Embryonic facial prominence (tissue), 1 donor: ENCODE measurements at regions not wholly inside any gene's neighbourhood (a gene's known extent, or its start where the extent isn't known, plus 50 kb on each side); places are given as distances from the start of the nearest gene placed in this dataset.

ENCODE experiments used
- DNase-seq: peaks from one replicate; pipeline ENCODE4 v3.0.0-alpha.2; 2016; ENCODE audit errors: extremely low spot score

DNA sequence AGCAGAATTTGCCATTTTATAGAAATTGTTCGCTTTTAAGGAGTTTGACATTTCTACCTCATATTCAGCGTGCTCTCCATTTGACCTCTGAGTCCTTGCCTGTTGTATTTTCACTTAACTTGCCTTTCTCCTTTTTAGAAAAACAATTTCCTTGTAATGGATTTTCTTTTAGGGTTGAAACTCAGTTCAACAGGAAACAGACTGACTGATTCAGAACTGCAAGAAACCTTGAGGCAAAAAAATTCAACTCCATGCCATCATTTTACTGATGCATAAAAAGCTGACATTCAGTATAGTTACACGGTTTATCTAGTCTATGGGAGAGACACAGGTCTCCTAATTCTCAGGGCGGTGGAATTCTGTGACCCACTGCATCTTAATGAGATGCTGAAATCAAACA, 59.8 kb downstream of the MRPS30 start:
- DNase-seq = no peak

DNA sequence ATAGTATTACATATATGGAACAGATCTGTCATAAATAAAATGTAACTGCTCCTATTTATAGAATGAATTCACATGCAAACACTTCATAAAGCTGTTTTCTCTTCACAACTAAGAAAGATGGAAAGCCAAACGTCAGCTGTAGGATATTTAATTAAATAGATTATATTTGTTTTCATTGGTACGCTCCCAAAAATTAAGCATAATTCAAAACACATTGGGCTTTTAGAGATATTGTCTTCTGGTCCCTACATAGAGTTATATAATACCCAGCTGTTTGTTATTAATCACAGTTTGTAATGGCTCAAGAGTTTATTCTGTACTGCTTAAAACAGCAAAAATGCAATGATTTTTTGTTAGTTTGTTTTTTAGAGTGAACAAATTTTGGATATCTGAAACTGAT, 61.2 kb downstream of the MRPS30 start:
- no peak for DNase-seq

DNA sequence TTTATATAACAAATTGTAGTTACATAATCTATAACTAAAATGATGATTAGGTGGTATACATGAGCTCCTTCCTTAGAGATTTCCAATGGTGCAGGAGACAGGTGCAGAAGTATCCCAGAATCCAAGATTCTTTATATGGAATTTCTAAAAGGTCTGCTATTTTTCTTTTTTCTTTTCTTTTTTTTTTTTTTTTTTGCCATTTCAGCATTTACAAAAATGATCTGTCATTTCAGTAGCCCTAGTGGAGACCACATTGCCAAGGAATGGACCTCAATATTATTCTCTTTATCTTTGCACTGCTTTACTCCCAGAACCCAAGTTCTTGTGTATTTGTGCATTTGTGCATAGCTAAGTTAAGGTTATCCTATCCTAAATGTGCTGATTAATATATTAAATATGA, 61.7 kb downstream of the MRPS30 start:
- no peak for DNase-seq

DNA sequence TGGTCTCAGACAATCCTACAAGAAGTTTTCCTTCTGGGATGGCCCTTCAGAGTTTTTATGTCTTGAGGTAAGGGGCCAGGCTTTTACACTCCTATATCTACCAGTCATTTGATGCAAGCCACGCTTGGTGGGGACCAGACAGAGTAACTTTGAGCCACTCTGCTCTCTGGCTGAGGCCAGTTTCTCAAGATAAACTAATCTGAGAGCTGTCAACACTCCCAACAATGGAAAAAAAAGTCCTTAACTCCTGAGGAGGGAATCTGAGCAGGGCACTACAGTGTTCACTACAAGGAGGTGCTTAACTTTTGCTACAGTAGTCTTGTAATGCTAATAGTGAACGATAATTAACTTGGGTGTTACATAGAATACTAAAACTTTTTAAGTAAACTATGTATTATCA, 62.7 kb downstream of the MRPS30 start:
- DNase-seq = no peak

DNA sequence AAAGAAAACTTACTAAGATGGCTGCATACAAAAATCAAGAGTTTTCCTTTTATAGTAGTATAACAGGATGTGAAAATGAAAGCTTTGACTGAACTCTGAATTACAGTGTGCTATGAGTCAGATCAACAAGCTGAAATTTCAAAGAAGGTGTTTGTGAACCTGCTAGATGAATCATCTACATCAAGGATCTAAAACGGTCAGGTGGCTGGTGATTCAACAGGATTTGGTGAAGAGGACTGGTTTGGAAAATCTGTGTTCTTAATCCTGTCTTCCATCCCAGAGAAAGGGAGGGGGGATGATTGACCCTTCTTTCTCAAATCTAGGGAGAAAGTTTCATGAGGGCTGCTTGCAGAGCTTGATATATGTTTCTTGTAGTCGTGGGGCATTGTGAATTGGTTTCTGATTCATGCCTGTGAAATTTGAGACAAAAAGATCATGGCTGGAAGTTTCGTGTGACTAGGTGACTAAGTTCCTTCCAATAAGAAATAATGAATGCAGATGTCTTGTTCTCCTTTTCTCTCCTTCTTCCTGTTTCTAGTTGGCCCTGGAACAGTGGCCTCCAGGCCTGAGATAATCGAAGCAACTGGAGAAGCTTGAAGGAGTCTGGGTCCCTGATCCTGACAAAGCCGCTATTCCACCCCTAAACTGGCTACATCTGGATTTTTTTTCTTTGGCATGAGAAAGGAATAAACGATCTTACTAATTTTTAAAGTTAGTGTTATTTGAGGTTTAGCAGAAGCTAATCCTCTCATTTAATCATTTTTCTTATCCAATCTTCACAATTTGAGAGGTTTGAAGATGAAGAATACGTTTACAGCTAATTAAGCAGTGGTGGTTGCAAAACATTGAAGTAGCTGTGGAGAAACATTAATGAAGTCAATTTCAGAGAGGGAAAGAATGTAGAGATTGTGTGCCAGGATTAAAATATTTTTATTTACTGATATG, 67.2 kb downstream of the MRPS30 start:
- no peak for DNase-seq

DNA sequence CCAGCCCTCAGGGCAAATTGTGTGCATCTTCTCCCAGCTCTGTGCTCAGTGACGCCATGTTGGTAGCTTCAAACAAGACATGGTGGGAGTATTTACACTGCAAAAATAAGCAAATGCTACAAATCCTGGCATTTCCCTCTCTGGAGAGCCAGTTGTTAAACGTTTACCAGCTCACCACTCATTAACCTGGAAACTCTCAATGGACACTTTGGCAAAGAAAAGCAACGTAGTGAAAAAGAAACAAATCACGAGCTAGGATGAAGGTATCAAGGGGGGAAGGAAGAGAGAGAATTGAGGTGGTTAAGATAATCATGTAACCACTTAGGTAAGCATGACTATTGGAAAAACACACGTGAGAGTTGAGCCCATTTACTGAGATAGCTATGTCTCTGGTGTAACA, 72.5 kb downstream of the MRPS30 start:
- DNase-seq = no peak

DNA sequence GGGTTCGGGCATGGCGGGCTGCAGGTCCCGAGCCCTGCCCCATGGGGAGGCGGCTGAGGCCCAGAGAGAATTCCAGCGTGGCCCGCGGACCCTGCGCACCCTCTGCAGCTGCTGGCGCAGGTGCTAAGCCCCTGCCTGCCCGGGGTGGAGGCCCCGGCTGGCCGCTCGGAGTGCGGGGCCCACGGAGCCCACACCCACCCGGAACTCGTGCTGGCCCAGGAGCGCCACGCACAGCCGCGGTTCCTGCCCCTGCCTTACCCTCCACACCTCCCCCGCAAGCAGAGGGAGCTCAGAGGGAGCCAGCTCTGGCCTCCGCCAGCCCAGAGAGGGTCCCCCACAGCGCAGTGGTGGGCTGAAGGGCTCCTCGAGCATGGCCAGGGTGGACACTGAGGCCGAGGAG, 75.3 kb downstream of the MRPS30 start:
- no peak for DNase-seq

DNA sequence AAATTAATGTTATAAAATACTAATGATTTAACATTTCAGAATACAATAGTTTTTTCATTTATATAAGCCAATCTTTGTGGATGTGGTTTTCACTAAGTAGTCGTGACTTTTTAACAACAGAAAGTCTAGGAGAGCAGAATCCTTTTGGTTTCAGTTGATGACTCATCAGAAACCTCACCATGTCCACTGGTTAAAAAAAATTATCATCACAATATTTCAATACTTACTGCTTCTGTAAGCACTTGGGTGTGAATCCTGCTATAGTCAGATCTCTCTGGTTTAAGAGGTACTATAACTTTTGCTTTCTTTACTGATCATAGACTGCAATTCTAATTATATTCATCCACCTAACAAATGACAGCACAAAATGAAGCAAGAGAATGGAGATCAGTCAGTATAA, 77.2 kb downstream of the MRPS30 start:
- DNase-seq = no peak

DNA sequence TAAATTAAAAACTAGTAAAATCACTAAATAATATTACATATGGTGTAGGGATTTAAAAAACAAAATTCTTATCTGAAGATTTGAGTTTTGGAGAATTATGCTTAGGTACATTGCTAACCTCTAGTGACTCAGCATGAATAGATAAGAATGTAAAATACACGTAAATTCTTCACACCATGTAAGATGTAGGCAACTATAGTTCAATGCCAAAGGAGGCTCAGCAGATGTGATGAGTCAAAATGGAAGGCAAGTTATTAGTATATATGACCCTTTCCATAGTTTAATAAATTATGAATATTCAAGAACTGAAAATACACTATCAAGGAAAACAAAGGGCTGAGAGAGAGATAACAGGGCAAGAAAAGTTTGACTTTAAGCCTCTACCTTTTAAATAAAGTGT, 79.0 kb downstream of the MRPS30 start:
- DNase-seq = no peak

DNA sequence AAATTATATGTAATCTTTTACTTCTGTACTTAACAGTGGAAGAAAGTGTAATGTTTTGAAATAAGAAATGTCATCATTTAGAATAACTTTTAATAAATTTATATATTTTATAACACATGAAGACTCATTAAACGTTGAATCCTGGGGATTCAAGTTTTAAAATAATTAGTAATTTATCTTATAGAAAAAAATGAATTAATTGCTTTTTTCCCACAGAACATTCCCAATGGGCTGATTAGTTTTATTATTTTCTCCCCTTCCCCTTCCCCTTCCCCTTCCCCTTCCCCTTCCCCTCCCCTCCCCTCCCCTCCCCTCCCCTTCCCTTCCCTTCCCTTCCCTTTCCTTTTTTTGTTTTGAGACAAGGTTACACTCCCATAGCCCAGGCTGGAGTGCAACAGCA, 79.7 kb downstream of the MRPS30 start:
- DNase-seq = no peak

DNA sequence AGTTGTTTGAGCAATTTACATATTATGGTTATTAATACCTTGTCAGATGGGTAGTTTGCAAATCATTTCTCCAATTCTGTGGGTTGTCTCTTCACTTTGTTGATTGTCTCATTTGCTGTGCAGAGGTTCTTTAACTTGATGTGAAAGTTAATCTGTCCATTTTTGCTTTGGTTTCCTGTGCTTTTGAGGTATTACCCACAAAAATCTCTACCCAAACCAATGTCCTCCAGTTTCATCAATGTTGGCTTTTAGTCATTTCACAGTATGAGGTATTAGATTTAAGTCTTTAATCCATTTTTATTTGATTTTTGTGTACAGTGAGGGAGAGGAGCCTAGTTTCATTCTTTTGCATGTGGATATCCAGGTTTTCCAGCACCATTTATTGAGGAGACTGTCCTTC, 82.4 kb downstream of the MRPS30 start:
- DNase-seq = no peak

DNA sequence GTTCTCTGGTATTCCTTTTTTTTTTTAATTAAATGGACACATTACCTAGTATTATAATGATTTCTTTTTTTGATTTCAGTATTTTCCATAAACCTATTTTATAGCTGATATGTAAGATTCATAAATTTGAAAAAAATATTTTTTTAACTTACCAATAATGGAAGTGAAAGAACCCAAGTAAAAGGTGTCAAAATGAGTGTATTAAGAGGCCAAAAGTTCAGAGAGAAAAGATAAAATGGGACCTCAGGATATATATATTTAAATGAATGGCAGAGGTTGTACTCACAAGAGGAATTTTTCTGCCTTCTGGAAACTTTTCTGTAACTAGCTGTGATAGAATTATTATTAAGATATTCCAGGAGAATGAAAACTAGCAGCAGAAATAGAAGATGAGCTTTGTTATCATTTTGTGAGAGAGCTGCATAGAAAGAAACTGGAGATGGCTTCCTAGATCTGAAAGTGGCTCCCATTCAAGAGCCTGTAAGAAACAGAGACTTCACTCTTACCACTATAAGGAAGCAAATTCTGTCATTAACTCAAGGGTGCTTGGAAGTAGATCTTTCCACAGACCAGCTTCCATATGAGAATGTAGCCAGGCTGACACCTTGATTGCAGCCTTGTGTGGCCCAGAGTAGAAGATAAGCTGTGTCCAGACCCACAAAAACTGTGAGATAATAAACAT, 91.7 kb downstream of the MRPS30 start:
- DNase-seq = no peak

DNA sequence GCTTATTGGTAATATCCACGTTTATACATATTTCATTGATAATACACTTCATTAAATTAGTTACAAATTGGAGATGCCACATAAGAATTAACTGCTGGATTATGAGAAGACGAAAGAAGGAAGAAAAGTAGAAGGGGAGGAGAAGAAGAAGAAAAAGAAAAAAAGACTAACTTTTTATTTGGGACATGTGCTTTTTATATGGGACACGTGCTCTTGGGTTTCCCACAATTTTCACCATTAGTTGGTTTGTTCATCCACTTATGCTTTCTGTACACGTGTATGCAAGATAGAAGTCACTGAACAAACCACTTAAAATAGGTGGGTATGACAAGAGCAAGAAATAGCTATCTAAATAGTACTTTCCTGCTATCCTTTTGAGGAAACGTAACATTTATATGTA, 98.6 kb downstream of the MRPS30 start:
- DNase-seq = no peak

DNA sequence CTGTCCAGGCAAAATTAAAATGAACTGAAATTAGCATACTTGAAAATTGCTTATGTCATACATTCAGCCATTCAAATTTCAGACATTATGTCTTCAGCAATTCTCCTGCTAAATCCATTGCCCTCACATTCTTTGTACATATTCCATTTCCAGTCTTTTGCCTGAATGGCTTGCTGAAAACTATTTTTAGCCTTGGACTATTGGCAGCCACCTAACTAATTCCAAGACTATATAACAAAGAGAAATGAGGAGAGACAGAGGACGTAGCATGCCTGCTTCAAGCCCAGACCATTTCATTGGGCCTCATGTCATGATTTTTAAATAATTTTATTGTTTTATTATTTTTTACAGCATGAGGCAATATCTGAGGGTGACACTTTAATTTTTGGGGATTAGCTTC, 100.3 kb downstream of the MRPS30 start:
- no peak for DNase-seq

DNA sequence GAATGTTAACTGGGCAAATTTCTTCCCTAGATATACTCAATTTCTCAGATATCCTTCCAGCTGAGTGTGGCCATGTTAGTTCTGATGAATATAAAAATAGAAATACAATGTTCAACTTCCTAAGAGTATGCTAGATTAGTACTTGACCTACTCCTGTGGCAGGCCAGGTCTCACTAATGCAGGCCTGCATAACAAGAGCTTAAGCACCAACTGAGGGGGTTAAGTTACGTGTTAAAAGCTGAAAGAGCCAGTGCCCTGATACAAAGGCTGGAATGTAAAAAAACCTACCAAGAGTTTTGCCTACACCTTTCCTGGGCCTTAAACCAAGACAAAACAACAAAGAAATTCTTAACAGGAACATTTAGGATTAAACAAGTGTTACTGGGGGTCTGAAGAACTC, 102.8 kb downstream of the MRPS30 start:
- no peak for DNase-seq

DNA sequence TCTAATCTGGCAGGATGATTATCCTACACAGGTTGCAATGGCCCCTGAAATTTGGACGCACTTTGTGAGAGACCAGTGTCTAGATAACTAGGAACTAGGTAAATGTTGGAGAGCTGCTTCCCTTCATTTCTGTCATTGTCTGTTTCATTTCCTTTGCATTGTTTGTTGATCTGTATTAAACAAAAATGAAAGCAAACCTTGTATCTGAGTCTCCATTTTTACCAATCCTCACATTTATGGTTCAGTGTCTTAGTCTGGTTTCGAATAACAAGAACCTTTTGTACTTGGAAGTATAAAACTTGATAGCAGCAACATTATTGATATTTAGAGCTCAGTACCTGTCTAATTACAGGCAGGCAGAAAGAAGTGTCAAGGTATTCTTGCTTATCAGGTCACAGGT, 105.5 kb downstream of the MRPS30 start:
- DNase-seq = no peak

DNA sequence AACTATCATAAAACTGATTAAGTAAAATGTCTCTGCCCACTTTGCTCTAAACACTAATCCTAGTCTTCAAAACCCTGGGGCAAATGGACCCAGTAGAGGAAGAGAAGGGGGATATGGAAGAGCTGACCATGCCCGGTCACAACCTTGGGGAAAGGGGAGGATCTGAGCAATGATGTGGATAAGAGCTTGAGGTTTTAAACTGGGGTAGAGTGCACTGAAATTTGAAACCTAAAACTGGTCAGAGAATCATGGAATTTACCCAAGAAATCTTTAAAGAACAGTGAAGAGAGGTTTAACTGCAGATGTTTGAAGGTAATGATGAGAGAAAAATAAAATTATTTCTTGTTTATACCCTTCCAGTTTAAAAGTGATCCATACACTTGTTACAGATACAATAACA, 110.8 kb downstream of the MRPS30 start:
- no peak for DNase-seq

DNA sequence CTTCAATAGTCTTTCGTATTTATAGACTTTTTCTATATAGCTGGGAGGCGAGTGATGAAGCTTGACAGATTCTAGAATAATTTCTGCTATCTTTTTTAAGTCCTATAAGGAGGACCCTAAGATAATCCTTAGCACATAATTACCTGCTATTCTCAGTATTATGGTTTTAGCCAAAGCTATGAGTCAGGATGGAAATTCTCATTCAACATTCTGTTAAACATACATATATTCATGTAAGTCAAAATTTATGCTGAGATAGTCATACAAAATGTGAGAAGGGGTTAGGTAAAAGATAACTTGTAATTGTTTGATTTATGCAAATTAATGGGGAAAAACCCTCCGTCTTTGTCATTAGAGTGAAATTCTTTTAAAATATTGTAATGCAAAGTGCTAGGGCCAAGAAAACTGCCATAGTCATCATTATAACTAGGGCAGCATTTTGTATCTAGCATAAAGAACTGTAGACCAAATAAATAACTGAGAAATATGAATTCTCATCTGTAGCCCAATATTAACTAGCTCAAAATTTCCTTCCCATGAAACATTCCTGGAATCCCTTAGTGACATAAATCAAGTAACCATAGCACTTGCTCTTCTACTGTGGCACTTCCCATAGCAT, 118.5 kb downstream of the MRPS30 start:
- DNase-seq = no peak

DNA sequence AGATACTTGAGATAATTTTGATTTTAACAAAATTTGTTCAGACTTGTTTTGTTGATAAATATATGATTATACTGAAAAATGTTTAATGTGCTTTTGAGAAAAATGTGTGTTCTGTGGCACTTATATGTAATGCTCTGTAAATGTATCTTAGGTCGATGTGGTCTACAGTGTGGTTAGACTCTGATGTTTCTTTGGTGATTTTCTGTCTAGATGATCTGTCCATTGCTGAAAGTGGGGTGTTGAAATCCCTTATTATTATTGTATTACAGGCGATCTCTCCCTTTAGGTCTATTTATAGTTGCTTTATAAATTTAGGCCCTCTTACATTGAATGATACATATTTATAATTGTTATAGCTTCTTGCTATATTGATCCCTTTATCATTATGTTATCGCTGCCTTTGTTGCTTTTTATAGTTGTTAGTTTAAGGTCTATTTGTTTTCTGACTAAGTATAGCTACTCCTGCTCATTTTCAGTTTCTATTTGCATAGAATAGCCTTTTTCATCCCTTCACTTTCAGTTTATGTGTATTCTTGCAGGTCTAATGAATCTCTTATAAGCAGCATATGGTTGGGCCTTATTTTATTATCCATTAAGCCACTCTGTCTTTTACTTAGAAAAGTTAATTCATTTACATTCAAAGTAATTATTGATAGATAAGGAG, 124.3 kb downstream of the MRPS30 start:
- DNase-seq = no peak

DNA sequence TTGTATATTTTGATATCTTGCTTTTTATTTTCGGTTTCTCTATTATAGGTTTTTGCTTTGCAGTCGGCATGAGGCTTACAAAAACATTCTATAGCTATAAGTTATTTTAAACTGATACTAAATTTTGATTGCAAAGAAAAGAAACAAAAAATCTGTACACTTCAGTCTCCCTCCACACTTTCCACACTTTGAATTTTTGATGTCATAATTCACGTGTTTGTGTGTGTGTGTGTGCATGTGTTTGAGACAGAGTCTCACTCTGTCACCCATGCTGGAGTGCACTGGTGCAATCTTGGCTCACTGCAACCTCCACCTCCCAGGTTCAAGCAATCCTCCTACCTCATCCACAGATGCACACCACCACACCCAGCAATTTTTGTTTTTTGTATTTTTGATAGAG, 124.9 kb downstream of the MRPS30 start:
- no peak for DNase-seq

DNA sequence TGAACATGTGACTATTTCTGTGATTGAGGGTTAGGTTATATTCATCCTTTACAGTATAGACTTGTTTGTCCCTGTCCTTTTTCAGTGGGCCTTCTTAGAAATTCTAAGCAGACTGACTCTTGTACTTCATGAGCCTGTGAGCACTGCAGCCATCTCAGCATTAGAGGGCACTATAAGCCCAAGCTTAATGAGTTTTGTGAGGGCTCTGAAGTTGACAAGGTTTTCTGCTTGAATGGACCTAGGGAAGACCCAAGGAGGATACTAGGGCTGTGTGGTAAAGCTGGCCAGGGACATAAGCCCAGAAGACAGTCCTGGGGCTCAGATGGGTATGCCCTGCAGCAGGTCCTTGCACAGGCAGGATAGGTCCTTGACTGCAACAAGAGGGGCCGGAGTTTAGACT, 126.5 kb downstream of the MRPS30 start:
- DNase-seq = no peak

DNA sequence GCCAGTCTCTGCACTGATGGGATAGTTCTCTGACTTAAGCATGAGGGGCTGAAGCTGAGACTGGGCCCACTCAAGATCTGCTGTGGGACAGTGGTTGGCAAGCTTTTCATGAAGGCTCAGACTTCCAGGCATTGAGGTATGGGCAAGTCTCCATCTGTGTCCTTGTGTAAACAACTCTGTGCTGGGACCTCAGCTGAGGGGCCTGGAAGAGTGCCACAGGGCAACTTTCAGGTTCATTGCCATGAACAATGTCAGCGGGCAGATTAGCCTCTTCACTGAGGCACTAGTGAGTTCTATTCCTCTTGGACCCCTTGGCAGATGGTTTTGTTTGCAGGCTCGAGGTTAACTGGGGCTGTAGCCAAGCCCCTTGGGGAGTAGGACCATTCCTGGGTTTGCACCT, 127.1 kb downstream of the MRPS30 start:
- no peak for DNase-seq
